K562 (cell line): ENCODE measurements at regions not wholly inside any gene's neighbourhood (a gene's known extent, or its start where the extent isn't known, plus 50 kb on each side); places are given as distances from the start of the nearest gene placed in this dataset.

ENCODE experiments used
- ATAC-seq: fragments of 200-7000 bp; cut with Tn5 transposase; 3 replicates; pipeline ENCODE4 v1.9.1; 2020; ENCODE audit warnings: moderate library complexity
- BruUV-seq: library from RNA; stranded (reverse); fragments of 400-500 nt; replicated peaks from 2 replicates; lab custom pipeline; 2021; lab: Mats Ljungman, UMichigan
- CTCF ChIA-PET: fragments of 300-600 bp; formaldehyde crosslinking; extraction: SDS; loops from one replicate; lab custom pipeline; 2021; ENCODE audit warnings: low intra/inter-chr PET ratio; lab: Yijun Ruan, JAX
- POLR2A ChIA-PET: fragments of 300-600, 350-650 bp; sonication (Branson Sonifier 250); formaldehyde crosslinking; extraction: SDS; loops from one replicate; lab custom pipeline; 2021; ENCODE audit warnings: antibody characterized with exemption, inconsistent platforms; lab: Yijun Ruan, JAX
- DNase-seq, 4 experiments: peaks; one replicate each; pipeline versions ENCODE4 v3.0.0 to v3.0.0-alpha.2; 2011 to 2018; ENCODE audit warnings: low spot score in 3 of 4, mixed read lengths in 3 of 4; ENCODE audit errors: extremely low read depth in 1 of 4
- FAIRE-seq: peaks from 2 replicates; lab custom pipeline; 2011; peaks lifted over from hg19 to GRCh38; lab: Jason Lieb, UNC
- H2AFZ ChIP-seq: 2 replicates; pipeline ENCODE4 v1.6.0; 2011; ENCODE audit warnings: low read depth, low read length, control low read depth, inconsistent platforms
- H3K27ac ChIP-seq: fragments of 200-600 bp; 3 replicates; pipeline ENCODE4 v1.8.0; 2011; ENCODE audit warnings: low read depth, mild to moderate bottlenecking, control low read depth, inconsistent platforms, low read length, moderate library complexity, mixed read lengths; ENCODE audit errors: extremely low read depth
- H3K27me3 ChIP-seq, 2 experiments: fragments of 300-600 bp in 1 of 2; 2 replicates in 1 of 2; 3 replicates in 1 of 2; pipeline versions ENCODE4 v1.6.0 to v1.8.0; 2011; ENCODE audit warnings: inconsistent platforms in 2 of 2, low read length in 2 of 2, mild to moderate bottlenecking in 1 of 2, mixed read lengths in 1 of 2, moderate library complexity in 1 of 2; ENCODE audit not compliant: control insufficient read depth in 2 of 2, insufficient read depth in 2 of 2
- H3K36me3 ChIP-seq: fragments of 300-600 bp; 3 replicates; pipeline ENCODE4 v1.8.0; 2011; ENCODE audit warnings: mild to moderate bottlenecking, low read length, inconsistent platforms; ENCODE audit not compliant: control insufficient read depth, insufficient read depth
- H3K4me1 ChIP-seq, 2 experiments: fragments of 200-600 bp in 1 of 2; replicated peaks in 1 of 2; 2 replicates in 1 of 2; 3 replicates in 1 of 2; pipeline versions ENCODE4 v1.5.1 to v1.8.0; 2011; ENCODE audit warnings: inconsistent platforms in 2 of 2, low read length in 2 of 2, mild to moderate bottlenecking in 1 of 2, mixed read lengths in 1 of 2, moderate library complexity in 1 of 2; ENCODE audit not compliant: control insufficient read depth in 2 of 2, insufficient read depth in 2 of 2
- H3K4me2 ChIP-seq: 2 replicates; pipeline ENCODE4 v1.6.1; 2011; ENCODE audit warnings: low read length, control low read depth, inconsistent platforms, mixed read lengths; ENCODE audit not compliant: insufficient read depth
- H3K4me3 ChIP-seq: fragments of 200-600 bp; sonication (generic), shearing (Covaris generic); 2 replicates; pipeline ENCODE4 v1.5.1; 2016; ENCODE audit warnings: control low read depth, inconsistent platforms
- H3K79me2 ChIP-seq: fragments of 200-600 bp; 3 replicates; pipeline ENCODE4 v1.8.0; 2011; ENCODE audit warnings: low read length, inconsistent platforms; ENCODE audit not compliant: control insufficient read depth, insufficient read depth
- H3K9ac ChIP-seq, 2 experiments: 2 replicates each; pipeline versions ENCODE4 v1.6.0 to v1.6.1; 2011; ENCODE audit warnings: low read depth in 2 of 2, low read length in 2 of 2, control low read depth in 1 of 2, inconsistent platforms in 1 of 2, mild to moderate bottlenecking in 1 of 2, mixed read lengths in 1 of 2; ENCODE audit not compliant: insufficient read depth in 1 of 2
- H3K9me1 ChIP-seq: one replicate; pipeline ENCODE4 v1.6.0; 2011; ENCODE audit warnings: inconsistent platforms, mild to moderate bottlenecking, low read length, moderate library complexity; ENCODE audit not compliant: control insufficient read depth, insufficient read depth
- H3K9me3 ChIP-seq: replicated peaks from 2 replicates; pipeline ENCODE4 v1.5.1; 2011; ENCODE audit warnings: low read depth, low read length, inconsistent platforms; ENCODE audit not compliant: control insufficient read depth, insufficient read depth
- H4K20me1 ChIP-seq: replicated peaks from 2 replicates; pipeline ENCODE4 v1.6.1; 2011; ENCODE audit warnings: low read length, inconsistent platforms, mixed read lengths; ENCODE audit not compliant: control insufficient read depth, insufficient read depth
- ARNT ChIP-seq, 2 experiments: fragments of 450-650 bp; IDR thresholded peaks; 2 replicates each; pipeline ENCODE4 v1.6.1; 2016; ENCODE audit warnings: mild to moderate bottlenecking in 1 of 2
- ATF7 ChIP-seq: fragments of 450-650 bp; IDR thresholded peaks from 2 replicates; pipeline ENCODE4 v1.7.1; 2014; ENCODE audit warnings: mild to moderate bottlenecking, moderate library complexity
- BRD9 ChIP-seq: fragments of 450-650 bp; IDR thresholded peaks from 2 replicates; pipeline ENCODE4 v1.6.1; 2018; ENCODE audit warnings: low read depth; ENCODE audit not compliant: partially characterized antibody
- CREB1 ChIP-seq, 2 experiments: sonication (generic) in 1 of 2; formaldehyde crosslinking in 1 of 2; IDR thresholded peaks; 2 replicates each; pipeline versions ENCODE4 v1.6.1 to v1.8.0; 2012 to 2022; ENCODE audit warnings: inconsistent platforms in 1 of 2, mild to moderate bottlenecking in 1 of 2, missing genetic modification reagents in 1 of 2, moderate library complexity in 1 of 2
- NCOA4 ChIP-seq: fragments of 450-650 bp; IDR thresholded peaks from 2 replicates; pipeline ENCODE4 v1.6.1; 2018; ENCODE audit warnings: mild to moderate bottlenecking; ENCODE audit not compliant: partially characterized antibody
- NFRKB ChIP-seq: fragments of 450-650 bp; IDR thresholded peaks from 2 replicates; pipeline ENCODE4 v1.6.1; 2016; ENCODE audit warnings: low read depth
- NR3C1 ChIP-seq: sonication (generic); formaldehyde crosslinking; IDR thresholded peaks from 2 replicates; pipeline ENCODE4 v1.8.1; 2022; ENCODE audit warnings: missing genetic modification reagents
- RAD21 ChIP-seq, 2 experiments: fragments of 250-450 bp in 1 of 2; fragments of 450-650 bp in 1 of 2; sonication (Bioruptor Pico) in 1 of 2; formaldehyde crosslinking in 1 of 2; IDR thresholded peaks in 1 of 2; conservative IDR thresholded peaks in 1 of 2; 2 replicates each; pipeline versions ENCODE4 v1.4.0 to v1.8.0; 2020 to 2022; ENCODE audit warnings: mild to moderate bottlenecking in 2 of 2, moderate library complexity in 1 of 2
- RBFOX2 ChIP-seq: fragments of 200-400 bp; formaldehyde crosslinking; IDR thresholded peaks from 2 replicates; pipeline ENCODE4 v1.6.1; 2017; ENCODE audit warnings: low read depth, mild to moderate bottlenecking, low read length, moderate library complexity
- RBM39 ChIP-seq: fragments of 200-400 bp; formaldehyde crosslinking; optimal IDR thresholded peaks from 2 replicates; pipeline ENCODE3; 2018; ENCODE audit warnings: low read depth, low read length
- SMARCB1 ChIP-seq: IDR thresholded peaks from 2 replicates; pipeline ENCODE4 v1.6.1; 2011; ENCODE audit warnings: improper control_type of control experiment, low read depth; ENCODE audit not compliant: insufficient read length
- SOX6 ChIP-seq: fragments of 450-650 bp; IDR thresholded peaks from 2 replicates; pipeline ENCODE4 v1.6.1; 2014; ENCODE audit warnings: mild to moderate bottlenecking
- U2AF2 ChIP-seq: fragments of 200-400 bp; formaldehyde crosslinking; optimal IDR thresholded peaks from 2 replicates; pipeline ENCODE3; 2017; ENCODE audit warnings: low read depth, mild to moderate bottlenecking, low read length
- ZNF175 ChIP-seq: fragments of 200-800 bp; sonication (Bioruptor generic); IDR thresholded peaks from 2 replicates; pipeline ENCODE4 v1.6.1; 2016; ENCODE audit warnings: low read depth, mild to moderate bottlenecking, missing genetic modification characterization, missing compliant biosample characterization
- ZNF764 ChIP-seq: fragments of 250-450 bp; sonication (Bioruptor Pico); IDR thresholded peaks from 2 replicates; pipeline ENCODE4 v1.4.0; 2020; ENCODE audit warnings: low read depth, mild to moderate bottlenecking, moderate library complexity
- WGBS: fragments of 100-300 bp; shearing (Covaris generic); methylation state at CpG from one replicate; pipeline ENCODE4 v1.1.6; 2016; ENCODE audit warnings: low coverage, mixed read lengths; ENCODE audit not compliant: insufficient coverage; ENCODE audit errors: missing lambda C conversion rate; 5-methylcytosine and 5-hydroxymethylcytosine counted together
- in situ Hi-C: fragments of 300-500 bp; cut with MboI; formaldehyde crosslinking; loops from 4 replicates; pipeline ENCODE4 v1.15.0; 2018; ENCODE audit warnings: inconsistent platforms, mixed read lengths
- intact Hi-C: fragments of 100-400 bp; cut with micrococcal nuclease; formaldehyde crosslinking; loops from 2 replicates; pipeline ENCODE4 v1.14.2; 2022
- TF ChIP-seq, protein P1 (sequence below): sonication (generic); formaldehyde crosslinking; IDR thresholded peaks from 2 replicates; pipeline ENCODE4 v1.8.0; 2023; ENCODE audit warnings: mild to moderate bottlenecking, missing genetic modification reagents

DNA sequence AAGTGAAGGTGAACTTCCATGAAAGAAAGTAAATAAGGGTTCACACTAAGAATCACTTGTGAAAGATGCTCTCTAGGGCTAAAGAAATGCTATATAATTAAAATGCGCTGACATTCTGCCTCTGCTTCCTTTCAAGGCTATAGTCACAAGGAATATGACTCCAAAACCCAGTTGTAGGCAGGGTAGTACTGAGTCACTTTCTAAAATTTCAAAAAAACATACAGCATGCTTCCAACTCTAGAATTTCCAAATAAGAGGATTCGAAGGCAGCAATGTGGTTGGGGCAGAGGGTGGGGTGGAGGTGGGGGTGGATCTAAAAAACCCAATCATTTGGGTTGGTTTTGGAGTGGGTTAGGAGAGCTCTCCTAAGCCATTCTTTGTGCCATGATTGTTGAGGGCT is 84.6 kb downstream of the HMHB1 start:
- H2AFZ ChIP-seq = no peak overlapping the region
- H3K36me3 ChIP-seq = no peaks in the 10 kb centered on the region
- intact Hi-C loops (no loop called here), in situ Hi-C loops (no loop called here)
- DNase-seq (no peak), ATAC-seq (no peak), FAIRE-seq (no peak)
- H3K4me2 ChIP-seq = no peak overlapping the region
- no peak for TF ChIP-seq ZNF764 (CRISPR knock-in tag)
- TF ChIP-seq CREB1 (IDR thresholded peaks at IDR 0.05) = no peak
- TF ChIP-seq CREB1 (CRISPR knock-in tag; IDR thresholded peaks at IDR 0.05) = no peak
- TF ChIP-seq SMARCB1 = no peak
- no peak for TF ChIP-seq SOX6
- no peak for TF ChIP-seq ATF7
- no peak for TF ChIP-seq RBFOX2
- TF ChIP-seq RBM39 = no peak
- no peak for TF ChIP-seq NFRKB
- TF ChIP-seq NR3C1 = no peak
- TF ChIP-seq NCOA4 = no peak
- TF ChIP-seq U2AF2 = no peak
- TF ChIP-seq, protein P1, sequence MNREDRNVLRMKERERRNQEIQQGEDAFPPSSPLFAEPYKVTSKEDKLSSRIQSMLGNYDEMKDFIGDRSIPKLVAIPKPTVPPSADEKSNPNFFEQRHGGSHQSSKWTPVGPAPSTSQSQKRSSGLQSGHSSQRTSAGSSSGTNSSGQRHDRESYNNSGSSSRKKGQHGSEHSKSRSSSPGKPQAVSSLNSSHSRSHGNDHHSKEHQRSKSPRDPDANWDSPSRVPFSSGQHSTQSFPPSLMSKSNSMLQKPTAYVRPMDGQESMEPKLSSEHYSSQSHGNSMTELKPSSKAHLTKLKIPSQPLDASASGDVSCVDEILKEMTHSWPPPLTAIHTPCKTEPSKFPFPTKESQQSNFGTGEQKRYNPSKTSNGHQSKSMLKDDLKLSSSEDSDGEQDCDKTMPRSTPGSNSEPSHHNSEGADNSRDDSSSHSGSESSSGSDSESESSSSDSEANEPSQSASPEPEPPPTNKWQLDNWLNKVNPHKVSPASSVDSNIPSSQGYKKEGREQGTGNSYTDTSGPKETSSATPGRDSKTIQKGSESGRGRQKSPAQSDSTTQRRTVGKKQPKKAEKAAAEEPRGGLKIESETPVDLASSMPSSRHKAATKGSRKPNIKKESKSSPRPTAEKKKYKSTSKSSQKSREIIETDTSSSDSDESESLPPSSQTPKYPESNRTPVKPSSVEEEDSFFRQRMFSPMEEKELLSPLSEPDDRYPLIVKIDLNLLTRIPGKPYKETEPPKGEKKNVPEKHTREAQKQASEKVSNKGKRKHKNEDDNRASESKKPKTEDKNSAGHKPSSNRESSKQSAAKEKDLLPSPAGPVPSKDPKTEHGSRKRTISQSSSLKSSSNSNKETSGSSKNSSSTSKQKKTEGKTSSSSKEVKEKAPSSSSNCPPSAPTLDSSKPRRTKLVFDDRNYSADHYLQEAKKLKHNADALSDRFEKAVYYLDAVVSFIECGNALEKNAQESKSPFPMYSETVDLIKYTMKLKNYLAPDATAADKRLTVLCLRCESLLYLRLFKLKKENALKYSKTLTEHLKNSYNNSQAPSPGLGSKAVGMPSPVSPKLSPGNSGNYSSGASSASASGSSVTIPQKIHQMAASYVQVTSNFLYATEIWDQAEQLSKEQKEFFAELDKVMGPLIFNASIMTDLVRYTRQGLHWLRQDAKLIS = no peak
- TF ChIP-seq RAD21 (CRISPR knock-in tag; conservative IDR thresholded peaks at IDR 0.05 in 1 of 2, IDR thresholded peaks at IDR 0.05 in 1 of 2) = no peak
- TF ChIP-seq ZNF175 (CRISPR knock-in tag) = no peak
- no peak for TF ChIP-seq ARNT (IDR thresholded peaks at IDR 0.05)
- no peak for TF ChIP-seq BRD9
- no peaks in the 10 kb centered on the region for H4K20me1 ChIP-seq
- H3K9me3 ChIP-seq = no peaks in the 10 kb centered on the region
- H3K27ac ChIP-seq = no peak overlapping the region
- H3K79me2 ChIP-seq = no peaks in the 10 kb centered on the region
- ChIA-PET CTCF (no interaction called here), POLR2A (no interaction called here)
- H3K9me1 ChIP-seq = no peaks in the 10 kb centered on the region
- H3K4me1 ChIP-seq = no peaks in the 10 kb centered on the region
- no TSS peak for BruUV-seq
- H3K4me3 ChIP-seq = no peak overlapping the region
- WGBS = 0% methylated on average over 2 of the region's 2 CpGs
- no peaks in the 10 kb centered on the region for H3K27me3 ChIP-seq
- no peak overlapping the region for H3K9ac ChIP-seq
